A673 (cell line): ENCODE measurements at regions not wholly inside any gene's neighbourhood (a gene's known extent, or its start where the extent isn't known, plus 50 kb on each side); places are given as distances from the start of the nearest gene placed in this dataset.

Source experiments
- BruUV-seq: library from RNA; stranded (reverse); fragments of 400-500 nt; replicated peaks from 2 replicates; lab custom pipeline; 2021; lab: Mats Ljungman, UMichigan
- CTCF ChIA-PET: fragments of 300-600 bp; sonication (Branson Sonifier 250); formaldehyde crosslinking; loops from one replicate; lab custom pipeline; 2022; ENCODE audit warnings: antibody characterized with exemption; lab: Charles Lee
- POLR2A ChIA-PET: fragments of 300-600 bp; sonication (Branson Sonifier 250); formaldehyde crosslinking; loops from one replicate; lab custom pipeline; 2022; ENCODE audit warnings: antibody characterized with exemption; ENCODE audit not compliant: low non-redundant PET; lab: Charles Lee
- DNase-seq: peaks from one replicate; pipeline ENCODE4 v3.0.0-alpha.2; 2015; ENCODE audit warnings: low spot score
- H3K27ac ChIP-seq: fragments of 200-600 bp; sonication (generic); 2 replicates; pipeline ENCODE4 v1.5.1; 2016; ENCODE audit warnings: mixed run types, low read depth, mild to moderate bottlenecking, mixed read lengths, antibody characterized with exemption, low read length; ENCODE audit not compliant: poor library complexity, severe bottlenecking
- H3K27me3 ChIP-seq: fragments of 200-600 bp; sonication (generic); replicated peaks from 2 replicates; pipeline ENCODE4 v1.6.1; 2017; ENCODE audit warnings: mixed run types, low read depth, mild to moderate bottlenecking, mixed read lengths, antibody characterized with exemption, low read length; ENCODE audit not compliant: insufficient read depth, poor library complexity
- H3K36me3 ChIP-seq: fragments of 200-600 bp; sonication (generic); 2 replicates; pipeline ENCODE4 v1.6.1; 2016; ENCODE audit warnings: mixed run types, mild to moderate bottlenecking, mixed read lengths, antibody characterized with exemption, low read length; ENCODE audit not compliant: insufficient read depth, poor library complexity, severe bottlenecking
- H3K4me1 ChIP-seq: fragments of 200-600 bp; sonication (generic); 2 replicates; pipeline ENCODE4 v1.6.1; 2017; ENCODE audit warnings: mixed run types, mild to moderate bottlenecking, mixed read lengths, antibody characterized with exemption, low read length; ENCODE audit not compliant: insufficient read depth, poor library complexity, severe bottlenecking
- H3K4me3 ChIP-seq: fragments of 200-600 bp; sonication (generic); 2 replicates; pipeline ENCODE4 v1.5.1; 2016; ENCODE audit warnings: low read depth, mixed run types, mild to moderate bottlenecking, mixed read lengths, low read length; ENCODE audit not compliant: poor library complexity, severe bottlenecking
- H3K9me3 ChIP-seq: fragments of 200-600 bp; sonication (generic); 2 replicates; pipeline ENCODE4 v1.6.1; 2016; ENCODE audit warnings: mixed run types, low read depth, mild to moderate bottlenecking, mixed read lengths, antibody characterized with exemption, low read length; ENCODE audit not compliant: poor library complexity, severe bottlenecking
- CTCF ChIP-seq: fragments of 300-800, 200-600 bp; sonication (generic); conservative IDR thresholded peaks from 2 replicates; pipeline ENCODE4 v1.5.1; 2017; ENCODE audit warnings: low read depth, mild to moderate bottlenecking, antibody characterized with exemption, low read length, moderate library complexity, mixed read lengths
- EZH2 ChIP-seq: fragments of 200-600 bp; sonication (generic); IDR thresholded peaks from 2 replicates; pipeline ENCODE4 v1.6.1; 2017; ENCODE audit warnings: borderline replicate concordance, low read depth, mild to moderate bottlenecking, mixed read lengths, antibody characterized with exemption, low read length; ENCODE audit not compliant: poor library complexity, severe bottlenecking
- intact Hi-C: fragments of 100-400 bp; cut with micrococcal nuclease; formaldehyde crosslinking; loops from one replicate; pipeline ENCODE4 v1.10.0; 2022; ENCODE audit not compliant: unreplicated experiment

DNA sequence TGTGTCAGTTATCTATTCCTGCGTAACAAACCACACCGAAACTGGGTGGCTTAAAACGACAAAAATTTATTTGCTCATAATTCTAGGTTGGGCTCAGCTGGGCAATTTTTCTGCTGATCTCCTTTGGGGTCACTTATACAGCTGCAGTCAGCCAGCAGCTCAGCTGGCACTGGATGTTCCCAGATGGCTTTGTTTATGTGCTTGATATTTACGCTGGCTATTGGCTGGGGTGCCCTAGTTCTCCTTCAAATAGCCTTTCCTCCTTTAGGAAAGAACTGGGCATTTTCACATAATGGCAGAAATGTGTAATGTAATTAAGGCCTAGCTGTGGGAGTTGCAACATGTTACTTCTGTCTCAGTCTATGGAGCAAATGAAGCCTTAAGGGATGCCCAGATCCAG, 142.2 kb downstream of the B3GNT2 start:
- ChIA-PET CTCF (no interaction called here), POLR2A (no interaction called here)
- Histone ChIP-seq H3K36me3 (no peaks in the 10 kb centered on the region), H3K4me1 (no peaks in the 10 kb centered on the region), H3K27me3 (no peaks in the 10 kb centered on the region), H3K4me3 (no peak overlapping the region), H3K9me3 (no peaks in the 10 kb centered on the region), H3K27ac (no peak overlapping the region)
- intact Hi-C loops, result no loop called here
- TF ChIP-seq CTCF (no peak), EZH2 (no peak)
- DNase-seq, result no peak
- no TSS peak for BruUV-seq

DNA sequence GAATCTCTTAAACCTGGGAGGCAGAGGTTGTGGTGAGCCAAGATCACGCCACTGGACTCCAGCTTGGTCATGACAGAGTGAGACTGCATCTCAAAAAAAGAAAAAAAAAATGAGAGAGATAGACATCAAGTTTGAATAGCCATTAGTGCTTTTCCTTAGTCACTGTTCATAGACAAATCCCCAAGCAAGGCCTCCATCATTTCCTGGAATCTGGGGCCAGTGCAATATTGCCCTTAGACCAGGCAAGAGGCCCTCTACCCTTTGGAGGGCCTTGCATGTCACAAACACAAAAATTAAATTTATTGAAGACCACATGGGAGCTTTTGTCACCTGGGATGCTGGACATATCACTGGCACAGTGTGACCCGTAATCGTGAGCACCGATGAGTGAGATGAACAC, 141.5 kb downstream of the B3GNT2 start:
- no peak for DNase-seq
- ChIA-PET CTCF (no interaction called here), POLR2A (no interaction called here)
- no TSS peak for BruUV-seq
- Histone ChIP-seq H3K27me3 (no peaks in the 10 kb centered on the region), H3K27ac (no peak overlapping the region), H3K4me3 (no peak overlapping the region), H3K9me3 (no peaks in the 10 kb centered on the region), H3K4me1 (no peaks in the 10 kb centered on the region), H3K36me3 (no peaks in the 10 kb centered on the region)
- intact Hi-C loops, result no loop called here
- TF ChIP-seq CTCF (no peak), EZH2 (no peak)

- DNase-seq, result no peak
- POLR2A ChIA-PET, result no interaction called here
- H3K4me3 ChIP-seq, result no peak overlapping the region
- intact Hi-C loops, result no loop called here
- no peak overlapping the region for H3K27ac ChIP-seq
- H3K27me3 ChIP-seq, result no peaks in the 10 kb centered on the region
- no TSS peak for BruUV-seq
- H3K9me3 ChIP-seq, result no peaks in the 10 kb centered on the region
- H3K4me1 ChIP-seq, result no peaks in the 10 kb centered on the region
- no peak for TF ChIP-seq CTCF
- no peak for TF ChIP-seq EZH2
- H3K36me3 ChIP-seq, result no peaks in the 10 kb centered on the region
- CTCF ChIA-PET, result interaction anchor here (0.5 kb wide), 1 partner anchor 336 kb away, joined by 4 read pairs; no protein-coding TSS in a partner anchor
Measured at GRCh38 chr2:62335612-62336011, 139.7 kb downstream of the B3GNT2 start.
